Activated CD8-positive, alpha-beta memory T cell treated with anti-CD3 and anti-CD28 coated beads, Interleukin-2, amount 10 ng/mL, durations not matched to agents 7 days and 5 days (primary cell): ENCODE measurements at regions not wholly inside any gene's neighbourhood (a gene's known extent, or its start where the extent isn't known, plus 50 kb on each side); places are given as distances from the start of the nearest gene placed in this dataset.
"Not testable (repeated sequence)": the region's sequence is repeated elsewhere in the genome, so short reads cannot be mapped to it uniquely, and the experiment has no call there.

ENCODE experiments used
- ATAC-seq: fragments of 150-1000 bp; cut with Tn5 transposase; one replicate; pipeline ENCODE4 v1.10.0; 2021; ENCODE audit warnings: moderate library complexity
- CTCF ChIA-PET: fragments of 350-600 bp; sonication (Branson Sonifier 250); formaldehyde crosslinking; loops from one replicate; lab custom pipeline; 2021; ENCODE audit warnings: antibody characterized with exemption; lab: Charles Lee
- DNase-seq: peaks from one replicate; pipeline ENCODE4 v3.0.0-alpha.2; 2020
- H3K27ac Mint-ChIP-seq: one replicate; pipeline ENCODE4 v1.8.0; 2021; ENCODE audit warnings: mild to moderate bottlenecking, mixed read lengths
- H3K27me3 Mint-ChIP-seq: one replicate; pipeline ENCODE4 v1.8.0; 2021; ENCODE audit warnings: mixed read lengths
- H3K36me3 Mint-ChIP-seq: one replicate; pipeline ENCODE4 v1.8.0; 2021; ENCODE audit warnings: mild to moderate bottlenecking, mixed read lengths
- H3K4me1 Mint-ChIP-seq: one replicate; pipeline ENCODE4 v1.8.0; 2021; ENCODE audit warnings: mixed read lengths
- H3K4me3 Mint-ChIP-seq: one replicate; pipeline ENCODE4 v1.8.0; 2021; ENCODE audit warnings: mild to moderate bottlenecking, moderate library complexity, mixed read lengths
- H3K9me3 Mint-ChIP-seq: one replicate; pipeline ENCODE4 v1.8.0; 2022; ENCODE audit warnings: low read depth, mixed read lengths

DNA sequence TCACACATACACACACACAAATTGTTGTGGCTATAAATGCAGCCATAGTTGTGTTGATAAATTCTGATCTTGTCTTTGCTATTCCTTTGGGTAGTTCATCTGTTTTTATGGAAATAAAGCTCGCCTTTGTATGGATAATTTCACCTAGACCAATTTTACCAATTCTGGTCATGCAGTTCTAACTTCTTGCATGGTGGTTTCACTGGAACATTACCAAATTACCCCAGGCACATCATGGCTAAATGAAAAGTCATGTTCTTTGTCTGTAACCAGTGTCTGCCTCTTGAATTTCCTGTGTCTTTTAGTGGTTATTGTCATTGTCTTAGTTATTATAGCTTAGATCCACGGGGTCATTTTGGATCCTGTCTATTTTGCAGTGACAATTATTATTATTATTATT, 50.3 kb upstream of the TMC1 start:
- Mint-ChIP-seq H3K9me3 (peaks cover 4% of the 10 kb centered on the region), H3K27ac (no peak overlapping the region), H3K27me3 (no peaks in the 10 kb centered on the region), H3K4me3 (no peak overlapping the region), H3K36me3 (peaks cover 7% of the 10 kb centered on the region), H3K4me1 (peaks cover 27% of the 10 kb centered on the region)
- no peak for DNase-seq
- ATAC-seq, result no peak
- CTCF ChIA-PET, result no interaction called here

DNA sequence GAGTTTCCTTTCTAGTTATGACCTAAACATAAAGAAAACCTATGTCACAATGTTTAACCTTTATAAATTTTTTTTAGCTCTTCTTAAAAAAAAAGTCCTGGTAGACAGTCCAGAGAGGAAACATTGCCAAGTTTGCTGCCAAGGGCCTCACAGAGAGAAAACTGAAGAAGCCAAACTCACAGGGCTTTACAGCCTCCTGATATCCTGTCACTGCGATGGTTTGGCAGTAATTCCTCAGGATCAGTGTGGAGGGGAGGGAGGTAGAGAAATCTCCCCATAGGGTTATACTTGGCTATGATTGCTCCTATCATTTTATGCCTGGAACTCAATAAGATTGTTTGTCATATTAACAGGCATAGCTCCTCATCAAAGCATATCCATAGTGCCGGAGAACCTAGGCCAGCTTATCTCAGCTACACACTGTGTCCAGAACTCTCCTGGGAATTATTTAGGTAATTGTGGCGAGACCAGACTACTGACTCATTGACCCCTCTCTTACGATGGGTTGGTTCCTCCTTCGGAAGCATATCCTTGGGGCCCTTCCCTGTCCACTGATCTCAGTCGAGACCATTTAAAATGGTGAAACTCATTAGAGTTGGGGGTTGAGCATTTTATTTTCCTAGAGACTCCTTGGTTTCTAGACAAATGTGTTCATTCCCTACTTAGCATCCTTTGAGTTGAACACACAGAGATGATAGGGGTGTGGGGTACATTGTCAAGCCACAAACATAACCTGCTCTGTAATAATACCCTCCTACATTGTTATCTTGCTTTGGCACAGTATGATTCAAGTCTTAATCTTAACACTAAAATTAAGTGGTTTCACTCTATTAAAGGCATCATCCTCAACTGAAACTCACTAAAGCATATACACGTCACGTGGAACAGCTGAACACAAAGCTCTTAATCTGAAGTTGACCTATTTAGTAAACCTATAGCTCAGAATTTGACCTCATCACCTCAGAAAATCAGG, 53.4 kb upstream of the TMC1 start:
- CTCF ChIA-PET, result interaction anchor here (1.8 kb wide), 1 partner anchor 9 kb away, joined by 5 read pairs; no protein-coding TSS in a partner anchor
- peaks cover 4% of the 10 kb centered on the region for H3K9me3 Mint-ChIP-seq
- H3K36me3 Mint-ChIP-seq, result peaks cover 7% of the 10 kb centered on the region
- peaks cover 21% of the 10 kb centered on the region for H3K4me1 Mint-ChIP-seq
- H3K4me3 Mint-ChIP-seq, result no peak overlapping the region
- ATAC-seq (no peak), DNase-seq (no peak)
- no peak overlapping the region for H3K27ac Mint-ChIP-seq
- H3K27me3 Mint-ChIP-seq, result no peaks in the 10 kb centered on the region

DNA sequence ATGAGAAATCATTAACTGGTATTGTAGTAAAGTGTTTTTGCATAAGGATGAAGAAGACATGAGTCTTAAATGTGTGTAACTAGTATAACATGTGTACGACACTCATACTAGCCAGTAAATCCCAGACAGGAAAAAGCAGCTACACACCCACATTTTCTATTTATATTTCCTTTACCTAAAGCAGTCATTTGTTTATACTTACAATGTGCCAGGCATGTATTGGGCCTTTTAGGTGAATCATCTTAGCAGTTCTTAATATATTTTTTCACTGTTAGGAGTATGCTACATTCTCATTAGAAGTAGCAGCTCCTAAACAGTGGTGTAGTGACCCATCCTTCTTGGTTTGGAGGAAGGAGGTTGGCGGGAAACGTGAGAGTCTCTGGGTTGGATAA, 55.8 kb upstream of the TMC1 start:
- H3K9me3 Mint-ChIP-seq, result no peaks in the 10 kb centered on the region
- H3K36me3 Mint-ChIP-seq, result peaks cover 1% of the 10 kb centered on the region
- peaks cover 10% of the 10 kb centered on the region for H3K4me1 Mint-ChIP-seq
- H3K4me3 Mint-ChIP-seq, result no peak overlapping the region
- H3K27me3 Mint-ChIP-seq, result no peaks in the 10 kb centered on the region
- CTCF ChIA-PET, result interaction anchor here (1.0 kb wide), 1 partner anchor 10 kb away, joined by 3 read pairs; no protein-coding TSS in a partner anchor
- ATAC-seq (no peak), DNase-seq (no peak)
- no peak overlapping the region for H3K27ac Mint-ChIP-seq

DNA sequence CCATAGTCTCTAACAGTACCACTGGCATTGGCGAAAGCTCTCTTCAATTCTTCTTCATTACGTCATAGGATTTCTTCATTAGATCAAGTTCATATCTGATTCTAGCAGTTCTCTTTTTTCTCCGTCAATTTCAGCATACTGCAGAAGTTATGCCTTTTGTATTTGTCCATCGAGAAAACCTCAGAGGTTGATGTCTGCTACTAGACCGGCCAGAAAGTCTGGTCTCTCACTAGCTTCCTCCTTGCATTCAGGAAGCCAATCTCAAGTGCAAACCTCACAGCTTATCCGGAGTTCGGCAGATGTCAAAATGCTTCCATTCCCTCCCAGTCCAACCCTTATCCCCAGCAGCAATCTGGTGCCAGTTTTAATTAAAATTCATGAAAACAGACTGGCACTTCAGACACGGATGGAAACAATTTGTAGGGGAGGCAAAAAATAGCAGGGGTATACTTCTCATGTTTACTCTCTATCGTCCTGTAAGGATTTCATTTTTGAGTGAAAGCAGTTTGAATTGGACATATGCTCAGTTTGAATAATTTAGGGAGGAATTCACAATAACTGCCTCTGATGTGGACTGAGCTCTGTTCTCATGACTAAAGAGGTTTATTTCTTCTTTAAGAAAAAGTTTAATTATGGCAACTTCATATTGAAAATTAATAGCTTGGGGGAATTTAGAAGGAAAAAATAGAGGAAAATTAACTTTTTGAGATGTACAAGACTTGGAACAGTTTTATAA, 56.4 kb upstream of the TMC1 start:
- no peak for DNase-seq
- Mint-ChIP-seq H3K4me3 (no peak overlapping the region), H3K4me1 (peaks cover 10% of the 10 kb centered on the region), H3K9me3 (no peaks in the 10 kb centered on the region), H3K36me3 (peaks cover 1% of the 10 kb centered on the region), H3K27ac (no peak overlapping the region), H3K27me3 (no peaks in the 10 kb centered on the region)
- no peak for ATAC-seq
- CTCF ChIA-PET, result interaction anchor here (1.0 kb wide), 1 partner anchor 11 kb away, joined by 3 read pairs; no protein-coding TSS in a partner anchor

DNA sequence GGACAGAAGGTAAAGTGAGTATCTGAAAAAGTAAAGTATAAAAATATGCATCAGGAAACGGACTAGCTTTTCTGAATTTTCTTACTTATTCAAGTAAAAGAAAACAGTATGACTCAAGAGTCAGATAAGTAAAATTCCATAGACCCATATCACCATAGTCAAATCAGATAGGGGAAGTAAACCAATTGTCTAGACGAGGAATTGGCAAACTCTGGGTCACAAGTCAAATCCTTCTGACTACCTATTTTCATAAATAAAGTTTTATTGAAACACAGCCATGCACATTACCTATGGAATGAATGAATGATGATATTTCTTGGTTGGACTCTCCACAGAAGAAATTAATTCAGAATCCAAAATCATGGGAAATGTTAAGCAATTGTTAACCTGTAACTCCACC, 59.1 kb upstream of the TMC1 start:
- Mint-ChIP-seq H3K4me3 (no peak overlapping the region), H3K27ac (no peak overlapping the region)
- CTCF ChIA-PET, result no interaction called here

DNA sequence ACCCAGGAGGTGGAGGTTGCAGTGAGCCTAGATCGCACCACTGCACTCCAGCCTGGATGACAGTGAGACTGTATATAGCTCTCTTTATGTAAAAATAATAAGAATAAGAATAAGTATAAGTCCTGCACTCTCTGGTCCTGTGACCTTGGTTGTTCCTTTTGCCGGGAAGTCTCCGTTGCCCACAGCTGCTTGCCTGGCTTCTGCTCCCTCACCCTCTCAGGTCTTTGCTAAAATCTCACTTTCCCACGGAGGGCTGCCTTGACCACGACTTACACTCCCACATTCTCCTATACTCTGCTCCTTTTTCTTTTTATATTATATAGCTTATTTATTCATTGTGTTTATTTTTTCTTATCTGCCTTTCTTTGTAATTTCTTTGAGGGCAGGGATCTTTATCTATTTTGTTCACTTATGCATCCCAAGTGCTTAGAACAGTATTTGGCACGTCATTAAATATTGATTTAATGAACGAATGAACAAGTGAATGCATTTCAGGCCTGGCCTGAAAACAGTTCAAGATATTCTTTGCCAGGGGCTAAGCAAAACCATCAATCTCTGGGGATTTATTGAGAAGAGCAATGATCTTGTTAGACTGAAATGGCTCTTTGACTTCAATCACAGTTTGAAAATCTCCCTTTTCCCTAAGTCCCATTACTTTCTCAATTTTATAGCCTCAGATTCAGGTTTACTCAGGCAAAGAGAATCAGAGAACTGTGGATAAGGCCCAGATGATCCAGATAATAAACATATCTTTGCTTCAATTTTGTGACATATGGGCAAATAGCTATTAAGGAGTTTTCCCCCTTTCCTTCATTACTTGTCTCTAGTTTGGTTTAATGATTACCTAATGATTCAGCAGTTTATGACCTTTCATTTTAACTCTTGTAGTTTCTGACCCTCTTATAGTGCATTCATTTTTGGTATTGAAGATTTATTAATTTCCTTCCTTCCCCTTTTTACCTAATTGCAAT, 60.8 kb upstream of the TMC1 start:
- CTCF ChIA-PET, result no interaction called here
- no peaks in the 10 kb centered on the region for H3K9me3 Mint-ChIP-seq
- no peaks in the 10 kb centered on the region for H3K36me3 Mint-ChIP-seq
- DNase-seq, result no peak
- no peak overlapping the region for H3K4me3 Mint-ChIP-seq
- no peaks in the 10 kb centered on the region for H3K27me3 Mint-ChIP-seq
- ATAC-seq, result no peak
- no peak overlapping the region for H3K27ac Mint-ChIP-seq
- peaks cover 11% of the 10 kb centered on the region for H3K4me1 Mint-ChIP-seq

More for the DNA sequence above, 59.1 kb upstream of the TMC1 start:
- ATAC-seq (no peak), DNase-seq (no peak)
- no peaks in the 10 kb centered on the region for H3K27me3 Mint-ChIP-seq
- H3K9me3 Mint-ChIP-seq, result no peaks in the 10 kb centered on the region
- H3K36me3 Mint-ChIP-seq, result no peaks in the 10 kb centered on the region
- H3K4me1 Mint-ChIP-seq, result peaks cover 14% of the 10 kb centered on the region

DNA sequence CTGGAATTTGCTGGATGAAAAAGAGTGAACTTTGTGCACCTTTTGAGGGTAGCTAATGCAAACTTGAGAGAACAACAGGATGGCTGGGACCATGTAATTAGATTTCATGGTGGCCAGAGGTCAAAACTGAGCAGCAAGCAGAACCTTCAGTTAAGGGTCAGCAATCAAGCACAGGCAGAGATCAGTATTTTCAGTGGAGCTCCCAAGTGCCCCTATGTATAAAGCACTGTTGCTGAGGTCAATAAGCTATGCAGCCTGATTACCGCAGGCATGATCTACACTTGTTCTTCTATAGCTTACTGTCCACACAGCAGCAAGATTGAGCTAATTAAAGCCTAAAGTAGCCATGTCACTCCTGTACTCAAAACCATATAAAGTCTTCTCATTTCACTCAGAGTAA, 62.1 kb upstream of the TMC1 start:
- no peaks in the 10 kb centered on the region for H3K9me3 Mint-ChIP-seq
- ATAC-seq (no peak), DNase-seq (no peak)
- H3K27me3 Mint-ChIP-seq, result no peaks in the 10 kb centered on the region
- peaks cover 4% of the 10 kb centered on the region for H3K4me1 Mint-ChIP-seq
- CTCF ChIA-PET, result interaction anchor here (1.6 to 1.8 kb wide), 2 partner anchors 8 to 15 kb away, joined by 3 to 5 read pairs; no protein-coding TSS in a partner anchor
- H3K36me3 Mint-ChIP-seq, result no peaks in the 10 kb centered on the region
- no peak overlapping the region for H3K27ac Mint-ChIP-seq
- H3K4me3 Mint-ChIP-seq, result no peak overlapping the region

DNA sequence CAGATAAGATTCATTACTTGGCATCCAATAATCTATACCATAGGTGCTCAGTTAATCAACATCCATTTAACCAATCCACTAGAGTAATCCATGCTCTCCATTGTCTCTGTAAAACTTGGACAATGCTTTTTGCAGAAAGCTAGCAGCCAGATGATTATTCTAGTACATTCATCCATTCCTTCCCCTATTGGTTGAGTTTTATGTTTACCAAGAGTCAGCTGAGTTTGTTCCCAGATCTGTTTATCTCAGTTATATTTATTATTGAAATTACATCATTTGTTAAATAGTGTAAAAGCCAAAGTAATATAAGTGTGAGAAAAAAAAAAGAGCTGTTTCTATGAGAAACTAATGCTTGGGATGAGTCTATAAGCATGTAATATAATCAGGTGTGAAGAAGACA, 63.3 kb upstream of the TMC1 start:
- peaks cover 1% of the 10 kb centered on the region for H3K36me3 Mint-ChIP-seq
- no peak overlapping the region for H3K4me3 Mint-ChIP-seq
- H3K4me1 Mint-ChIP-seq, result peaks cover 4% of the 10 kb centered on the region
- ATAC-seq (no peak), DNase-seq (no peak)
- H3K9me3 Mint-ChIP-seq, result no peaks in the 10 kb centered on the region
- CTCF ChIA-PET, result interaction anchor here (1.0 to 1.8 kb wide), 3 partner anchors 10 to 134 kb away, joined by 3 to 5 read pairs (median 3); no protein-coding TSS in a partner anchor
- H3K27me3 Mint-ChIP-seq, result no peaks in the 10 kb centered on the region
- H3K27ac Mint-ChIP-seq, result no peak overlapping the region

DNA sequence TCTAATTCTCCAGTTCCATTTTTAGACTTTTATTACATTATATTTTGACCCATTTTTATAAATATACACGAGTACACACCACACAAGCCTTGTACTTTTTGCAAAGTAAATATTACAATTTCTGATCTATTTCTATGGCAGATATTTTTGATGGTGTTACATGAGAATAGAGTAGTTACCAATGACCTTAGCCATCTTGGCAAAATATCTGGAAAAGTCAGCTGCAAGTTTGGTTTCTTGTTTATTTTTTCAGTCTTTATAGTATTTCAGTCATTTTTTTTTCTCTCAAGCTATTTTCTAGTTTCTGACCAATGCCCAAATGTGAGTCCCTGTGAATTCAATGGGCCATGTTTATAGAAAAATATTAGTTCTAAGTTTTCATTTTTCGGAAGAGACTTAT, 64.0 kb upstream of the TMC1 start:
- Mint-ChIP-seq H3K27ac (no peak overlapping the region), H3K4me3 (no peak overlapping the region), H3K27me3 (no peaks in the 10 kb centered on the region), H3K4me1 (peaks cover 4% of the 10 kb centered on the region), H3K36me3 (peaks cover 1% of the 10 kb centered on the region), H3K9me3 (no peaks in the 10 kb centered on the region)
- no peak for ATAC-seq
- CTCF ChIA-PET, result interaction anchor here (1.0 kb wide), 1 partner anchor 135 kb away, joined by 3 read pairs; no protein-coding TSS in a partner anchor
- no peak for DNase-seq

DNA sequence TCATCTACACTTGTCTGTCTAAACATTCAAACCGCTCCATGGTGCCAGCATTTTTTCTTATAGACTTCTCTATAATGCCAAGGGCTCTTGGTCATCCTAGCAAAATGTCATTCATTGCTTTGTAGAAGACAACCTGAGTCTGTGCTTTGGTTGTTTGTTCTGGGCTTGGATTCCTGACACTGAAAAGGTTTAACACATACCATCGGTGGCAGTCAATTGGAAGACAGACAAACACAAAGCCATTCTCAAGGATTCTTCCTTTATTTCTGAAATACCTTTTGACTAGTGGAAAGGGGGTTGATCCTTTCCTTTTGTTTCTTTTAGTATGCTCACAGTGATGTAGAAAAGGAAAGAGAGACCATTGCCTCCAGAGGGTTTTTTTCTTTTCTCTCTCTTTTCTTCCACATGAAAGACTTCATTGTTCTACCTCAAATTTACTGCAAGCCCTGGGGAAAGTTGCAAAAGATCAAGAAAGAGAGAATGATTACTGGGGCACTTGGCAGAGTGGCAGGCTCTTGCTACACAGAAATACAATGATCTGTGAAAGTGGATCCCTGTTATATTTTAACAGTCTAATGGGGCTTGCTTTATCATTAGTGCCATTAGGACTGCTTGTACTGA, 66.4 kb upstream of the TMC1 start:
- H3K27ac Mint-ChIP-seq, result no peak overlapping the region
- DNase-seq, result no peak
- no peak for ATAC-seq
- H3K9me3 Mint-ChIP-seq, result no peaks in the 10 kb centered on the region
- H3K27me3 Mint-ChIP-seq, result no peaks in the 10 kb centered on the region
- H3K4me1 Mint-ChIP-seq, result peaks cover 4% of the 10 kb centered on the region
- CTCF ChIA-PET, result no interaction called here
- peaks cover 3% of the 10 kb centered on the region for H3K36me3 Mint-ChIP-seq
- H3K4me3 Mint-ChIP-seq, result no peak overlapping the region

DNA sequence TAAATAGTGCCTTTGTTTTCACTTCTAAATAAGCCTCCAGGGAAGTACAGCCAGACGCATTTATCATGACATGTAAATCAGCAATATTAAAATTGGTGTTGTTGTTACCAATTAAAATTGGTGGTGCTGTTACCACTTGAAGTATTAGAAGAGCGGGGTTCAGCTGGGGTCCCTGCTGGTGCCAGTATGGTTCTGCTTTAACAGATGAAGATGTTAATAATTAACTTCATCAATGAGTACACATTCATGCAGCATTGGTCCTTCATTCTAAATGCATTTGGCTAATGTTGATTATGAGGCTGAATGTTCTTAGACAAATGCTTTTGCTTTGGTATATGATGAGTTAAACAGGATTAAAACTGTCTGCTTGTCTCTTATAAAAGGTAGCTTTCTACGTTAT, 67.6 kb upstream of the TMC1 start:
- CTCF ChIA-PET, result no interaction called here

DNA sequence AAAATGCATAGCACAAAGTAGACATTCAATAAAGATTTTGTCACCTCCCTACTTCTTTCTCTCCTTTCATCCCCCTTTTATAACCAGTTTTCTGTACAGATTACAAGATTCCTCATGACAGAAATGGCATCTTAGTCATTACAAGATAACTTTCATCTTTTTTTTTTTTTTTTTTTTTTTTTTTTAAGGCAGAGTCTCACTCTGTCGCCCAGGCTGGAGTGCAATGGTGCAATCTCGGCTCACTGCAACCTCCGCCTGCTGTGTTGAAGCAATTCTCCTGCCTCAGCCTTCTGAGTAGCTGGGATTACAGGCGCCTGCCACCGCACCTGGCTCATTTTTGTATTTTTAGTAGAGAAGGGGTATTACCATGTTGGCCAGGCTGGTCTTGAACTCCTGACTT, 75.2 kb upstream of the TMC1 start:
- H3K4me3 Mint-ChIP-seq, CTCF ChIA-PET, ATAC-seq, H3K27me3 Mint-ChIP-seq, DNase-seq, H3K9me3 Mint-ChIP-seq, H3K27ac Mint-ChIP-seq: not testable (repeated sequence)
- Mint-ChIP-seq H3K36me3 (peaks cover 14% of the 10 kb centered on the region), H3K4me1 (peaks cover 38% of the 10 kb centered on the region)

More for the DNA sequence above, 67.6 kb upstream of the TMC1 start:
- Mint-ChIP-seq H3K36me3 (peaks cover 3% of the 10 kb centered on the region), H3K27ac (no peak overlapping the region), H3K9me3 (no peaks in the 10 kb centered on the region), H3K4me1 (peaks cover 4% of the 10 kb centered on the region), H3K4me3 (no peak overlapping the region), H3K27me3 (peaks cover 2% of the 10 kb centered on the region)
- DNase-seq, result no peak
- no peak for ATAC-seq
